ENCODE measurements at regions not wholly inside any gene's neighbourhood (a gene's known extent, or its start where the extent isn't known, plus 50 kb on each side); places are given as distances from the start of the nearest gene placed in this dataset.

DNA sequence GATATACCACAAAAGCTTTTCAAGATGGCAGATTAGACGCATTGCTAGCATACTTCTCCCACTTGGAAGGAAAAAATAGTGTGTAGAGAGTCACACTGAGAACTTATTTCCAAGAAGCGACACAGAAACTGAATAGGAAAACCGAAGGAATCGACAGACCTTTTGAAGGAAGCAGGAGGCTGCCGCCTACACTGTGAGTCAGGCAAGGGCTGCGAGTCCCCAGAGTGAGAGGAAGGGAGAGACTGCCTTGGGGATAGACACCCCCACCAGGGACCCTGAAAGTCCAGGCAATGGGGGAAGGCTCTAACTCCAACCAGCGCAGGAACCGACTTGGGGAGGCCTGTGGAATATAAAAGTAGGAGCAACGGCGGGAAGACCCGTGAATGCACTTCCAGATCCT, 53.7 kb upstream of the SIRPG start:
- TF ChIP-seq CTCF (IDR thresholded peaks at IDR 0.05): no peak
- TF ChIP-seq POLR2A (IDR thresholded peaks at IDR 0.05): no peak
